BE2C (cell line): ENCODE measurements at regions not wholly inside any gene's neighbourhood (a gene's known extent, or its start where the extent isn't known, plus 50 kb on each side); places are given as distances from the start of the nearest gene placed in this dataset.

Experiments
- DNase-seq: peaks from one replicate; pipeline ENCODE4 v3.0.0-alpha.2; 2020
- H3K27me3 ChIP-seq: fragments of 250-450 bp; sonication (Bioruptor Pico); 2 replicates; pipeline ENCODE4 v1.5.1; 2020; ENCODE audit warnings: mild to moderate bottlenecking
- H3K36me3 ChIP-seq: fragments of 250-450 bp; sonication (Bioruptor Pico); 2 replicates; pipeline ENCODE4 v1.5.1; 2020; ENCODE audit warnings: mild to moderate bottlenecking
- H3K4me1 ChIP-seq: fragments of 250-450 bp; sonication (Bioruptor Pico); 2 replicates; pipeline ENCODE4 v1.5.1; 2020
- H3K4me3 ChIP-seq: 2 replicates; pipeline ENCODE4 v1.5.1; 2011; ENCODE audit warnings: low read depth, low read length
- H3K9me3 ChIP-seq: fragments of 250-450 bp; sonication (Bioruptor Pico); 2 replicates; pipeline ENCODE4 v1.5.1; 2020
- CTCF ChIP-seq: IDR thresholded peaks from 2 replicates; pipeline ENCODE4 v1.5.1; 2012; ENCODE audit warnings: mild to moderate bottlenecking, low read depth, low read length

- peaks cover 21% of the 10 kb centered on the region for H3K4me1 ChIP-seq
- no peaks in the 10 kb centered on the region for H3K36me3 ChIP-seq
- no peak for DNase-seq
- H3K4me3 ChIP-seq: no peak overlapping the region
- TF ChIP-seq CTCF: no peak
- no peaks in the 10 kb centered on the region for H3K27me3 ChIP-seq
- no peaks in the 10 kb centered on the region for H3K9me3 ChIP-seq
These were observed 174.4 kb downstream of the PCSK1 start for GRCh38 chr5:96258692-96259091.

GRCh38 chr5:96257904-96258303 is 175.1 kb downstream of the PCSK1 start:
- Histone ChIP-seq H3K9me3 (no peaks in the 10 kb centered on the region), H3K27me3 (no peaks in the 10 kb centered on the region), H3K36me3 (no peaks in the 10 kb centered on the region), H3K4me1 (peaks cover 21% of the 10 kb centered on the region), H3K4me3 (no peak overlapping the region)
- no peak for DNase-seq
- no peak for TF ChIP-seq CTCF

- Histone ChIP-seq H3K4me3 (no peak overlapping the region), H3K36me3 (no peaks in the 10 kb centered on the region), H3K9me3 (no peaks in the 10 kb centered on the region), H3K27me3 (no peaks in the 10 kb centered on the region), H3K4me1 (peaks cover 21% of the 10 kb centered on the region)
- TF ChIP-seq CTCF: peak; percentile 27; the same call in 1 of the 2 replicates
- peak; percentile 90 for DNase-seq
These were observed 176.1 kb downstream of the PCSK1 start for GRCh38 chr5:96256795-96257470.

GRCh38 chr5:96254980-96255691 is 177.9 kb downstream of the PCSK1 start:
- no peak overlapping the region for H3K4me3 ChIP-seq
- no peaks in the 10 kb centered on the region for H3K36me3 ChIP-seq
- no peaks in the 10 kb centered on the region for H3K9me3 ChIP-seq
- H3K27me3 ChIP-seq: no peaks in the 10 kb centered on the region
- TF ChIP-seq CTCF: no peak
- H3K4me1 ChIP-seq: peaks cover 21% of the 10 kb centered on the region
- no peak for DNase-seq

- H3K36me3 ChIP-seq: no peaks in the 10 kb centered on the region
- TF ChIP-seq CTCF: no peak
- H3K4me3 ChIP-seq: no peak overlapping the region
- no peaks in the 10 kb centered on the region for H3K27me3 ChIP-seq
- DNase-seq: no peak
- peaks cover 11% of the 10 kb centered on the region for H3K4me1 ChIP-seq
- no peaks in the 10 kb centered on the region for H3K9me3 ChIP-seq
These were observed 179.9 kb downstream of the PCSK1 start for GRCh38 chr5:96253140-96253539.

GRCh38 chr5:96252596-96252995 is 180.5 kb downstream of the PCSK1 start:
- Histone ChIP-seq H3K9me3 (no peaks in the 10 kb centered on the region), H3K27me3 (no peaks in the 10 kb centered on the region), H3K36me3 (no peaks in the 10 kb centered on the region), H3K4me3 (no peak overlapping the region), H3K4me1 (peaks cover 10% of the 10 kb centered on the region)
- DNase-seq: no peak
- no peak for TF ChIP-seq CTCF
